GM19193 (cell line): ENCODE measurements at regions not wholly inside any gene's neighbourhood (a gene's known extent, or its start where the extent isn't known, plus 50 kb on each side); places are given as distances from the start of the nearest gene placed in this dataset.

Experiments
- POLR2A ChIP-seq: IDR thresholded peaks from 4 replicates; pipeline ENCODE4 v1.6.1; 2011; ENCODE audit not compliant: insufficient read depth, insufficient read length; ENCODE audit errors: extremely low read depth

DNA sequence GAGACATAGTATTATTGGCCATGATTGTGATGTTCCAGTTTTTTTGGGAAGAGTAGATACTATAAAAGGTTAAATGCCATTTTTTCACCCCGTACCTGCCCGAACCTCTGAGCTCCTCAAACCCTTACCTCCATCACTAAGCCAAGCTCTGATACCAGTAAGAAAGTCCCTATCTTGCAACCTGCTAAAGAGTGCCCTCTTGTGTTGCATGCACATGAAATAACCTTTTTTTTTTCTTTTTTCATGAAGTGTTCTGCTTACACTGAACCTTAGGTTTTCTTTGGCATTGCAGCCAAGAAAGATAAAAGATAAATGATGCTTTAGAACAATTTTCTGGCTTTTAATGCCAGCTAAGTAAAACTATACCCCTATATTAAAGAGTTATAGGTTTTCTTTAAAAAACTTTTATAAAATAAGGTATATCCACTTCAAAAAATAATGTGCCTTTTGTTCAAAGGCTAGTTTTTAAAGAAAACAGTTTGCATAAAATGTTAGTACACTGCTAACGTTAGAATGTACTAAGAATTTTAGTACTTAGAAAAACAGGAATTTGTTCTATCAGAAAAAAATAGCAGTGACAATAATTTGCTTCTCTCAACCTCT is 295.3 kb upstream of the PMFBP1 start:
- TF ChIP-seq POLR2A, result no peak

DNA sequence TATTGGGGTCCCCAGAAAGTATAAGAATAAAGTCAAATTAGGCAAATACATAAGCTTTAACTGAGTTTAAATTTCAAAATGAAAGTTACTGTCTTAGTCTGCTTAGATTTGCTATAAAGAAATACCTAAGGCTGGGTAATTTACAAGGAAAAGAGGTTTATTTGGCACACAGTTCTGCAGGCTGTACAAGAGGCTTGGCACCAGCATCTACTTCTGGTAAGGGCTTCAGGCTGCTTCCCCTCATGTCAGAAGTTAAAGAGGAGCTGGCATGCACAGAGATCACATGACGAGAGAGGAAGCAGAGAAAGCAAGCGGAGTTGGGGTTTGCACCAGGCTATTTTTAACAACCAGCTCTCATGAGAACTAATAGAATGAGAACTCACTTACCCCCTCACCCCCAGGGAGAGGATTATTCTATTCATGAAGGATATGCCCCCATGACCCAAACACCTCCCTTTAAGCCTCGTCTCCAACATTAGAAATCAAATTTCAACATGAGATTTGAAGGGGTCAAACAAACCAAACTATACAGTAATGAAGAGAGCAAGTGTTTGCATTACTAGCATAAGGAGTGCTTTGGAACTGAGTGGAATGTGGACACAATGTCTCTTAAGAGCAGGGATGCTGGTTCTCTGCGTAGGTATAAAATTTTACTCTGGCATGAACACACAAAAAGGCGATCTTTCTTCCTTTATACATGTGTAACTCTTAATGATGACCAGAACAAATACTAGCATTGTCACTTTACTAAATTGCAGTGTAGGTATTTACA is 292.8 kb upstream of the PMFBP1 start:
- TF ChIP-seq POLR2A, result no peak

DNA sequence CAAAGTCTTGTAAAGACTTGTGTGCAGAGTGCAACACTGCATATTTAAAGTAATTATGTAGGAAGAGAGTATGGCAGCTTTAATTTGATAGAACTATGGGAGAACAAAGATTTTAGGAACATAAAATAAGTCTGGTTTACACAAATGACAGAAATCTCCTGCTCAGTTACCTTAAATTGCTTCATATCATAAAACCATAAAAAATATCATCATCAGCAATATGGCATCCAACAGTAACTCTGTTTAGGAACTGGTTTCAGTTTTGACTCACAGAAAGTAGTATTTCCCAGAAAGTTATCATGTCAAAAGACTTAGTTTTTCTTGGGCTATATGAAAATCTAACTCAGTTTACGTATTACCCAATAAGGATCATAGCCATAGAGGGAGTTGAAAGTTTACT is 292.1 kb upstream of the PMFBP1 start:
- TF ChIP-seq POLR2A, result no peak

GRCh38 chr16:72458035-72458434 is 286.1 kb upstream of the PMFBP1 start:
- TF ChIP-seq POLR2A, result no peak

DNA sequence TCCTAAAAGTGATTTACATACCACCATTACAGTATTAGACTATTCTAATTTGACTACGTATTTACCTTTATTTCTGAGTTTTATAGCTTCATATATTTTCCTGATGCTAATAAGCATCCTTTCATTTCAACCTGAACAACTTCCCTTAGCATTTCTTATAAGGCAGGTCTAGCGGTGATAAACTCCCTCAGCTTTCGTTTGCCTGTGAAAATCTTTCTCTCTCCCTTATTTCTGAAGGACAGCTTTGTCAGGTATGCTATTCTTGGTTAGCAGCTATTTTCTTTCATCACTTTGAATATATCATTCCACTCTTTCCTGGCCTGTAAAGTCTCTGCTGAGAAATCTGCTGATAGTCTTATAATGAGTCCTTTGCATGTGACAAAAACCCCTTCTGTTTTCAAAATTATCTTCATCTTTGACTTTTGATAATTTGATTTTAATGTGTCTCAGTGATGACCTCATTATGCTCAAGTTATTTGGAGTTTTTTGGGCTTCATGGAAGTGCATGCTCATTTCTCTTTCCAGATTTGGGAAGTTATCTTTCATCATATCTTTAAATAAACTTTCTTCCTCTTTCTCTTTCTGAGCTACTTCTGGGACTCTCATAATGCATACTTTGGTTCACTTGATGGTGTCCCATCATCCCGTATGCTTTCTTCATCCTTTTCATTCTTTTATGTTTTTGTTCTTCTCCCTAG is 285.4 kb upstream of the PMFBP1 start:
- TF ChIP-seq POLR2A, result no peak

DNA sequence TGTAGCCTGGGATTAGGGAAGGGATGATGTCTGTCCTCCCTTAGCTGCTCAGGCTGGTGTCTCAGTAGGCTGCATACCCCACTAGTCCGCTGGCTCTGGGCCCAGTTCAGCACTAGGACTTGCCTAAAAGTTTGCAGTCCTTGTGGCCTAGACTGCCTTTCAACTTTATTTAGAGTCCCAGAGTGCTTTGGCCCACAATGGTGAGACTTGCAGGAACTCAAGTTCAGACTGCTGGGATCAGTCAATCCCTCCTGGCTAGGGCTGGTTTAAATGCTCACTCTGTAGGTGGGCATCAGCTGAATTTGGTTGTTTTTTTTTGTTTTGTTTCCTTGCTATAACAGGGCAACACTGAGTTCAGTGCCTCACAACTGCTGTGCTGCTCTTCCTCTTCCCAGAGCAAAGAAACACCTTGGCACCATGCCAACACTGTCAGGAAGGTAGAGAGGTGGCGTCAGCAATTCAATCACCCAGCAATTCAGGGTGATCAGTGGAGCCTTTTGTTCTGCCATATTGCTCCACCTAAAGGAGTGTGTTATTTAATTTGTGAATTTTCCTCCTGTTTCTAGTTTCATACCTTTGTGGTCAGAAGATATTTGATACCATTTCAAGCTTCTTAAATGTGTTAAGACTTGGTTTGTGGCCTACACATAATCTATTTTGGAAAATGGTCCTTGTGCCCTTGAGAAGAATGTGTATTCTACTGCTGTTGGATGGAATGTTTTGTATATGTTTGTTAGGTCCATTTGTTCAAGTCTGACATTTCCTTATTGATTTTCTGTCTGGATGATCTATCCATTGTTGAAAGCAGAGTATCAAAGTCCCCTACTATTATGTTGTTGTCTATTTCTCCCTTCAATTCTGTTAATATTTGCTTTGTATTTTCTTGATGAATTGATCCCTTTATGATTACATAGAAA is 284.0 kb upstream of the PMFBP1 start:
- no peak for TF ChIP-seq POLR2A

DNA sequence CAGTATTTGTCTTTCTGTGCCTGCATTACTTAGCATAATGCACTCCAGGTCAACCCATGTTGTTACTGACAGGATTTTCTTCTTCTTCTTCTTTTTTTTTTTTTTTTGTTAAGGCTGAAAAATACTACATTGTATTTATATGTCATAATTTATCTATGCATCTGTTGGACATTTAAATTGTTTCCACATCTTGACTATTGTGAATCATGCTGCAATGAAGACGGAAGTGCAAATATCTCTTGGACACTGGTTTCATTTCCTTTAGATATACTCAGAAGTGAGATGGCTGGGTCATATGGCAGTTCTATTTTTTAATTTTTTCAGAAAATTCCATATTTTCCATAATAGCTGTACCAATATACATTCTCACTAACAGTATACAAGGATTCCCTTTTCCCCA is 272.7 kb upstream of the PMFBP1 start:
- TF ChIP-seq POLR2A, result no peak

DNA sequence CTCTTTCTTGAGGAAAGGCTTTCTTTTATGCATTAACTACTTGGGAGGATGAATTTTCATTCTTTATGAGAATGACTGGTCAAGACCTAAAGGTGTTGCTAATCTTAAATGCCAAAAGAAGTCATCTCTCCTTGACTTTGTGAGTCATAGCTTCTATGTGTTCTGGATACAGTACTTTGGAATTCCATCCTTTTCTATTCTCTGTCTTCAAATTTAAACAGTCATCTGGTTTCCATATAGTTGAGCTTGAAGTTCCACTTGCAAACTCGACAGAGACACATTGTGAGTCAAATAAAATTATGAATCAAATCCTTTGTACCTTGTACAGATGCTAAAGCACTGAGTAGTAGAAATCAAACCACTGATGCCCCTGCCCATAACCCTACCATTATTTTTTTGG is 271.9 kb upstream of the PMFBP1 start:
- TF ChIP-seq POLR2A, result no peak

DNA sequence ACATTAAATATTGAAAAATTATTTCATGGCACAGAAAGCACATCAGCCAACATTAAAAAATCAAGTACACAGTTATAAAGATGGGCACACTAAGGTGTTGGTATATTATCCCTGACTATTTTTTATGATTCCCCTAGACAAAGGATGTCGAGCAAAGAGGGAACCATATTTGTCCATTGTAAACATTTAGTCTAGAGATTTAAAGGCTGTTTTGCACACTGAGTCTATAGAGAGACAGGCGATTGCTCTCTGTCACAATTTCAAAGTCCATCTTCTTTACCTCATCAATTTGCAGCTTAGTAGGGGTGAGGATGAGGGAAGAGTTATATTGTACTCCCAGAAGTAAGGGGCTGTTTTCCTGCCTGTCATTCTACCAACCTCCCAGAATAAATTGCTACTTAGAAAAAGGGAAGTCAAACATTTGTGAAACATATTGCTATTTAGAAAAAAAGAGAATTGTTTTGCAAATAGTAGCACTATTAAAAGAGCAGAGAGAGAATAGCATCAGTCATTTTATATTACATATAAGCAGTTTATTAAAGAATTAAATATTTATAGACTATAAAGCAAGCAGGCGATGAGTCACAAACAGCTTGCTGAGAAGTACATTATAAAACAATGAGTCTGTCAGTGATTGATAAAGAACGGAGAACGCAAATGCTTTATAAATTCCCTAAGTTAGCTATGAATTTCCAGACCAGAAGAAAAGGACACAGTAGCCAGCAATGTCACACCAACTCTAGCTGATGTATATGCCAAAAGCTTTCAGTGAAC is 270.6 kb upstream of the PMFBP1 start:
- no peak for TF ChIP-seq POLR2A

DNA sequence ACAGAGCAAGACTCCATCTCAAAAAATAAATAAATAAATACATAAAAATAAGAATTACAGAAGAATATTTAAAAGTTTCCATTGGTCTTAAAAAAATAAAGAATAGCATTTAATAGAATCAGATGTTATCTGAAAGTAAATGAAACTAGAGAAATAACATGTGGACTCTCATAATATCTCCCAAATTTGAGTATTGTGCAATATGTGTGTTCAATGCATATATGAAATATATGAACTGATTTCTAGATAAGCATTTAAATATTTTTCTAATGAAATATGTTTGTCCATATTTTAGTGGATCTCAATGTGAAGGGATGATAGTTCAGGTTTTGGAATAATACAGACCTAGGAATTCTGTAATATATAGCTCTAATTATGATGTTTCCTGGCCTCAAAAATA is 265.9 kb upstream of the PMFBP1 start:
- no peak for TF ChIP-seq POLR2A

- no peak for TF ChIP-seq POLR2A
These were observed 262.2 kb upstream of the PMFBP1 start for GRCh38 chr16:72434159-72434558.

DNA sequence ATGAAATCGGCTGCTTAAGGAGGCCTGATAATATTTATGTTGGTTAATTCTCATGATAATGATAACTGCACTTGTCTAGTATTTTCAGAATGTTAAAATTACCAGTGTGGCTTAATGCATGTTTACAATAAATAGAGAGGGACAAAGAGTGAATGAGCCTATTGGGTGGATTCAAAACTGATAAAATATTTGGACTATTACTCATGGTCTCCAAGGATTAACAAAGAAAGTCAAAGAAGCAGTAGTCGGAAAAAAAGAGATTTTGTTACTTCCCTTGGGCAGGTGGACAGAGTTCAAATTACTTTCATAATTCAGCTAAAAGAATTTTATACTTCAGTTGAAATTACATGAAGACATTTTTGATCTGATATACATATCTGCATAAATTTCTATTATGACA is 258.2 kb upstream of the PMFBP1 start:
- TF ChIP-seq POLR2A, result no peak

DNA sequence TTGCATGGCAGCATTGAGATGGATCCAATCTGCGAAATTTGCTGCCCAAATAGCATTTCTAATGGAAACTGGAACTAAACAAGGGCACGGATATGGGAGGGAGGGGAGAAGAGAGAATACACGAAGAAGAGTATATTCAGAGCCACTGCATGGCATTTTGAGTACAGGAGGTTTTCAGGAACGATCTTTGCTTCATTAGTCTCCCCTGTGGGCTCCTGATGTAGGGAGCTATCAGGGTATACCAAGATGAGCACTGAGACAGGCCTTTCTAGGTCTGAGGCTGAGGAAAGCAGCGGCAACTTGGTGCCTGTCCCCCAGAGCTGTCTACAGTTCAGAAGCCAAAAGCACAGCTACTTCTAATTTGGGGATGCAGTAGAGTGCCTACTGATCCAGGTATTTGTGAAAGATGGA is 257.7 kb upstream of the PMFBP1 start:
- TF ChIP-seq POLR2A, result no peak

DNA sequence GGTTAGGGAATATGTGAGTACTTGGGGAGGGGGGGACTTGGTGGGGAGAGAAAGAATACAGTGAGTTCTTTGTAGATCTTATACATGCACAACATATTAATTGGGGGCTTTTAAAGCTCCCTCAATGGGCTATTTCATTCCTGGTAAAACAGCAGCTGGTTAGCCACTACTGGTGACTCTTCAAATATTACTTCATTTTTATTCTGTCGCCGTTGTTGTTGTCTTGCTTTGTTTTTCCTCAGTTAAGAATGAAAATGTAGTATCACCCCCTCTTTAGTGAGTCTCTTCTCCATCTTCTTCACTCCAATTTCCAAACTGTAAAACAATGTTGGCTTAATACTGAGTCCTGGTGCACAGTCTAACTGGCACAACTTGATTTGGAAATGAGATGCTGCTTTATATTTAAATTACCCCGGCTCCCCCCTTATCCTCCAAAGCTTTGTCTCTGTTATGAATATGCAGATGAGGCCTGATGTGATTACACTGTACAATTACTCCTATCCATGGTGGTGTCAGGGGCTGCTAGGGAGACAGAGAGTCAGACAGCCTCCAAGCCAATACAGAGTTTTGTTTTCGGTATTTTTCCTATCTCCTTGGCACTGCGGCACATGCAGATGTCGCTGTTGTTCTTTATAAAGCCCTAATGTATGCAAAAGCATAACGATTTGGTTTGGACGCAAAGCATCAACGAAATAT is 256.9 kb upstream of the PMFBP1 start:
- TF ChIP-seq POLR2A, result no peak

DNA sequence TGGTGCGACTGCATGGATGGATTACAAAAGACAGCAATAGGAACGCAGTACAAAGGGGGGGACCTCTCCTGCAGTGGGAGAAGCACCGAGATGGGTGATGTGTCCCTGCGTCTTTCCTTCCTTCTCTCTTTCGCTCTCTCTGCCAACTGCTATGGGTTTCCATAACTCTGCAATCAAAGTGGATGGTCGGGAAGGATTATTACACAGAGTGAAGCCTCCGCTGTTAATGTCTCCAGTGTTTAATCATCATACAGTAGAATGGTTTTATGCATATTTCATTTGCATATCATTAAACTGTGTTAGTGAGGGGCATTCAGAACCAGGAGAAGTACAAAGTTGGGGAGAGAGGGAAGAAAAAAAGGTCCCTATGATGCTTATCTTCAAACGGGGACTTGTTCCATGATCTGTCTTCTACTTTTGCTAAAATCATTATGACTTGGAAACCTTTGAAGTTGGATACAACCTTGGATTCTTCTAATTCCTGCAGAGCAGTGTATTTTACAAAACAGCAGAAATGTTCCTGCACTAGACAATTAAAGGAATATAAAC is 255.9 kb upstream of the PMFBP1 start:
- no peak for TF ChIP-seq POLR2A
